Endothelial cell of umbilical vein (primary cell): ENCODE measurements at regions not wholly inside any gene's neighbourhood (a gene's known extent, or its start where the extent isn't known, plus 50 kb on each side); places are given as distances from the start of the nearest gene placed in this dataset.

Source experiments
- BruUV-seq: library from RNA; stranded (reverse); fragments of 400-500 nt; replicated peaks from 2 replicates; lab custom pipeline; 2021; lab: Mats Ljungman, UMichigan
- CTCF ChIA-PET: fragments of 300-600, 350-600 bp; sonication (Branson Sonifier 250); formaldehyde crosslinking; loops from one replicate; lab custom pipeline; 2021; ENCODE audit warnings: antibody characterized with exemption, inconsistent platforms; lab: Charles Lee
- POLR2A ChIA-PET: fragments of 300-600, 350-600 bp; sonication (Branson Sonifier 250); formaldehyde crosslinking; loops from one replicate; lab custom pipeline; 2021; ENCODE audit warnings: antibody characterized with exemption, inconsistent platforms; lab: Charles Lee
- DNase-seq: peaks from one replicate; pipeline ENCODE4 v3.0.0-alpha.2; 2011; ENCODE audit warnings: low read depth, low spot score
- FAIRE-seq: peaks from 2 replicates; lab custom pipeline; 2011; peaks lifted over from hg19 to GRCh38; lab: Jason Lieb, UNC
- H2AFZ ChIP-seq: 2 replicates; pipeline ENCODE4 v1.6.0; 2012; ENCODE audit warnings: low read depth, low read length, control low read depth, inconsistent platforms
- H3K27ac ChIP-seq: 2 replicates; pipeline ENCODE4 v1.5.1; 2011; ENCODE audit warnings: low read depth, mild to moderate bottlenecking, control low read depth, low read length, moderate library complexity; ENCODE audit not compliant: insufficient read depth
- H3K27me3 ChIP-seq, 2 experiments: 2 replicates each; pipeline versions ENCODE4 v1.6.0 to v1.6.1; 2011; ENCODE audit warnings: low read length in 2 of 2, mixed read lengths in 1 of 2; ENCODE audit not compliant: control insufficient read depth in 2 of 2, insufficient read depth in 2 of 2
- H3K36me3 ChIP-seq, 2 experiments: 2 replicates in 1 of 2; 3 replicates in 1 of 2; pipeline ENCODE4 v1.5.1; 2011; ENCODE audit warnings: low read length in 2 of 2, mild to moderate bottlenecking in 1 of 2, moderate library complexity in 1 of 2; ENCODE audit not compliant: control insufficient read depth in 2 of 2, insufficient read depth in 2 of 2; ENCODE audit errors: extremely low read depth in 1 of 2
- H3K4me1 ChIP-seq: 3 replicates; pipeline ENCODE4 v1.5.1; 2011; ENCODE audit warnings: mild to moderate bottlenecking, low read length; ENCODE audit not compliant: control insufficient read depth, insufficient read depth; ENCODE audit errors: extremely low read depth
- H3K4me2 ChIP-seq: 2 replicates; pipeline ENCODE4 v1.6.1; 2011; ENCODE audit warnings: low read length, control low read depth, mixed read lengths; ENCODE audit not compliant: insufficient read depth
- H3K4me3 ChIP-seq, 3 experiments: fragments of 200-600 bp in 1 of 3; sonication (generic), shearing (Covaris generic) in 1 of 3; replicated peaks in 1 of 3; 2 replicates each; pipeline ENCODE4 v1.5.1; 2011 to 2016; ENCODE audit warnings: control low read depth in 3 of 3, low read length in 3 of 3, mild to moderate bottlenecking in 2 of 3, inconsistent platforms in 1 of 3, low read depth in 1 of 3, moderate library complexity in 1 of 3; ENCODE audit not compliant: insufficient read depth in 1 of 3
- H3K79me2 ChIP-seq: 2 replicates; pipeline ENCODE4 v1.6.0; 2012; ENCODE audit warnings: low read length, inconsistent platforms; ENCODE audit not compliant: control insufficient read depth, insufficient read depth
- H3K9ac ChIP-seq: replicated peaks from 2 replicates; pipeline ENCODE3; 2011; ENCODE audit warnings: low read length, control low read depth; ENCODE audit not compliant: insufficient read depth; ENCODE audit errors: extremely low read depth
- H3K9me1 ChIP-seq: replicated peaks from 3 replicates; pipeline ENCODE4 v1.6.0; 2011; ENCODE audit warnings: mild to moderate bottlenecking, low read length; ENCODE audit not compliant: control insufficient read depth, insufficient read depth; ENCODE audit errors: extremely low read depth
- H3K9me3 ChIP-seq: replicated peaks from 2 replicates; pipeline ENCODE4 v1.5.1; 2012; ENCODE audit warnings: low read length, inconsistent platforms; ENCODE audit not compliant: control insufficient read depth, insufficient read depth
- H4K20me1 ChIP-seq: replicated peaks from 2 replicates; pipeline ENCODE3; 2011; ENCODE audit warnings: mild to moderate bottlenecking, low read length; ENCODE audit not compliant: control insufficient read depth, insufficient read depth; ENCODE audit errors: extremely low read depth
- EZH2 ChIP-seq: IDR thresholded peaks from 2 replicates; pipeline ENCODE4 v1.6.1; 2012; ENCODE audit warnings: borderline replicate concordance, low read depth, mild to moderate bottlenecking, moderate library complexity, low read length, inconsistent platforms; ENCODE audit not compliant: severe bottlenecking
- FOS ChIP-seq: IDR thresholded peaks from 2 replicates; pipeline ENCODE4 v1.6.1; 2011; ENCODE audit warnings: mild to moderate bottlenecking, low read length, moderate library complexity, borderline replicate concordance; ENCODE audit not compliant: insufficient read depth
- GATA2 ChIP-seq: IDR thresholded peaks from 2 replicates; pipeline ENCODE4 v1.7.0; 2011; ENCODE audit warnings: low read depth, mild to moderate bottlenecking, moderate library complexity, mixed read lengths, low read length; ENCODE audit not compliant: insufficient read length, insufficient read depth
- JUN ChIP-seq: IDR thresholded peaks from 2 replicates; pipeline ENCODE4 v1.6.1; 2011; ENCODE audit warnings: borderline replicate concordance, low read depth; ENCODE audit not compliant: insufficient read length, insufficient read depth
- MYC ChIP-seq: IDR thresholded peaks from one replicate; pipeline ENCODE4 v1.6.1; 2011; ENCODE audit warnings: mild to moderate bottlenecking, low read depth, low read length
- POLR2A ChIP-seq: IDR thresholded peaks from 2 replicates; pipeline ENCODE4 v1.6.1; 2012; ENCODE audit warnings: low read depth, mild to moderate bottlenecking, control low read depth, low read length
- POLR2AphosphoS5 ChIP-seq: IDR thresholded peaks from 2 replicates; pipeline ENCODE4 v1.6.1; 2012; ENCODE audit warnings: low read depth, mild to moderate bottlenecking, control low read depth, low read length, moderate library complexity; ENCODE audit not compliant: insufficient read depth
- dilution Hi-C: fragments of 300-500 bp; cut with MboI; formaldehyde crosslinking; loops from one replicate; pipeline ENCODE4 v1.15.0; 2019; ENCODE audit warnings: low sequenced_read_pairs; ENCODE audit not compliant: extremely low pct_ligation_motif_present
- intact Hi-C: fragments of 100-400 bp; cut with micrococcal nuclease; formaldehyde crosslinking; loops from one replicate; pipeline ENCODE4 v1.10.0; 2022
- TF ChIP-seq, protein P1 (sequence below), 2 donors: IDR thresholded peaks; 1 replicate in 1 of 2; 2 replicates in 1 of 2; pipeline ENCODE4 v1.5.1; 2011; ENCODE audit warnings: low read length in 2 of 2, mild to moderate bottlenecking in 2 of 2, moderate library complexity in 2 of 2, control low read depth in 1 of 2, inconsistent platforms in 1 of 2, low read depth in 1 of 2; ENCODE audit not compliant: insufficient read depth in 1 of 2; ENCODE audit errors: extremely low read depth in 1 of 2
- TF ChIP-seq, protein P2 (sequence below): IDR thresholded peaks from 2 replicates; pipeline ENCODE4 v1.6.1; 2011; ENCODE audit not compliant: insufficient read depth, insufficient read length

DNA sequence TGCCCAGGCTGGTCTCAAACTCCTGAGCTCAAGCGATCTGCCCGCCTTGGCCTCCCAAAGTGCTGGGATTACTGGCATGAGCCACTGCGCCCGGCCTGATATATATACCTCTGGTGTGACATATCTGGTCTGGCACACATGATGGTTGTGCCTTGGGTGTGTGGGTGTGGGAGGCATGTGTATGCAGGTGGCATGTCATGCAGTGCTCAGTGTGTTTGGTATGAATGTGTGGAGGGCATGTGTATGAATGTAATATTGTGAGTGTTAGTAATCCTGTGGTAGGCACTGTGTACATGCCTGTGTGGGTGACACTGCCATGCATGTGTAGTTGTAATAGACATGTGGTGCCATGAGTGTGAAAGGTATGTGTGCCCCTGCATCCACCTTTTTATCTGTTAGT lies 179.3 kb upstream of the GOT2 start:
- no peak overlapping the region for H3K4me3 ChIP-seq
- dilution Hi-C loops (no loop called here), intact Hi-C loops (no loop called here)
- H3K4me2 ChIP-seq, result no peak overlapping the region
- FAIRE-seq, result no peak
- no TSS peak for BruUV-seq
- H3K27ac ChIP-seq, result no peak overlapping the region
- no peaks in the 10 kb centered on the region for H3K27me3 ChIP-seq
- H3K9me1 ChIP-seq, result no peaks in the 10 kb centered on the region
- H4K20me1 ChIP-seq, result no peaks in the 10 kb centered on the region
- ChIA-PET CTCF (no interaction called here), POLR2A (no interaction called here)
- H3K9me3 ChIP-seq, result no peaks in the 10 kb centered on the region
- H3K79me2 ChIP-seq, result no peaks in the 10 kb centered on the region
- no peak overlapping the region for H3K9ac ChIP-seq
- DNase-seq, result no peak
- no peaks in the 10 kb centered on the region for H3K36me3 ChIP-seq
- no peaks in the 10 kb centered on the region for H3K4me1 ChIP-seq
- TF ChIP-seq, protein P1, sequence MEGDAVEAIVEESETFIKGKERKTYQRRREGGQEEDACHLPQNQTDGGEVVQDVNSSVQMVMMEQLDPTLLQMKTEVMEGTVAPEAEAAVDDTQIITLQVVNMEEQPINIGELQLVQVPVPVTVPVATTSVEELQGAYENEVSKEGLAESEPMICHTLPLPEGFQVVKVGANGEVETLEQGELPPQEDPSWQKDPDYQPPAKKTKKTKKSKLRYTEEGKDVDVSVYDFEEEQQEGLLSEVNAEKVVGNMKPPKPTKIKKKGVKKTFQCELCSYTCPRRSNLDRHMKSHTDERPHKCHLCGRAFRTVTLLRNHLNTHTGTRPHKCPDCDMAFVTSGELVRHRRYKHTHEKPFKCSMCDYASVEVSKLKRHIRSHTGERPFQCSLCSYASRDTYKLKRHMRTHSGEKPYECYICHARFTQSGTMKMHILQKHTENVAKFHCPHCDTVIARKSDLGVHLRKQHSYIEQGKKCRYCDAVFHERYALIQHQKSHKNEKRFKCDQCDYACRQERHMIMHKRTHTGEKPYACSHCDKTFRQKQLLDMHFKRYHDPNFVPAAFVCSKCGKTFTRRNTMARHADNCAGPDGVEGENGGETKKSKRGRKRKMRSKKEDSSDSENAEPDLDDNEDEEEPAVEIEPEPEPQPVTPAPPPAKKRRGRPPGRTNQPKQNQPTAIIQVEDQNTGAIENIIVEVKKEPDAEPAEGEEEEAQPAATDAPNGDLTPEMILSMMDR (IDR thresholded peaks at IDR 0.05; ENCODE audit: extremely low read depth in 1 of 2, insufficient read depth in 1 of 2, low read depth in 1 of 2, low read length in 2 of 2), result no peak
- TF ChIP-seq FOS, result no peak
- TF ChIP-seq GATA2, result no peak
- TF ChIP-seq, protein P2, sequence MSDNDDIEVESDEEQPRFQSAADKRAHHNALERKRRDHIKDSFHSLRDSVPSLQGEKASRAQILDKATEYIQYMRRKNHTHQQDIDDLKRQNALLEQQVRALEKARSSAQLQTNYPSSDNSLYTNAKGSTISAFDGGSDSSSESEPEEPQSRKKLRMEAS, result no peak
- TF ChIP-seq POLR2AphosphoS5, result no peak
- no peak overlapping the region for H2AFZ ChIP-seq

DNA sequence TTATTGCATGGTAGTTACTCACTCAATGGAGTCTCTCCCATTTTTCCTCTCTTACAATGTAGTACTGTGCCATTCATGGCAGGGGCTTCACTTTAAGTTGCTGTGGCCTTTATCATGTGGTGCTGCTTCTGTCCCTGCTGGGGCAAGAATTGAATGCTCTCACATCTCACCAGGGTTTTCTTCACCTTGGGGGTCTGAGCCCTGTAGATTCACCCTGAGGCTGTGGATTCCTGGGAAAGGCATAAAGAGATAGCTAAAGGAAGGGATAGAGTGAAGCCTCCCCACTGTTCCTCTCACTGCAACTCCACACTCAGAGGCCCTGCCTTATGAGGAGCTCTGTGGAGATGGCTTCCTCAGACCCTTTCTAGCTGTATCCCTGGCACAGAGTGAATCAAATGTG lies 178.5 kb upstream of the GOT2 start:
- DNase-seq, result no peak
- H3K4me3 ChIP-seq, result no peak overlapping the region
- TF ChIP-seq MYC (no peak), JUN (no peak), GATA2 (no peak), FOS (no peak), EZH2 (no peak), POLR2A (no peak), POLR2AphosphoS5 (no peak)
- TF ChIP-seq, protein P2, result no peak
- TF ChIP-seq, protein P1 (IDR thresholded peaks at IDR 0.05; ENCODE audit: extremely low read depth in 1 of 2, insufficient read depth in 1 of 2, low read depth in 1 of 2, low read length in 2 of 2), result no peak
- dilution Hi-C loops (no loop called here), intact Hi-C loops (no loop called here)
- POLR2A ChIA-PET, result no interaction called here
- no peak overlapping the region for H3K4me2 ChIP-seq
- H4K20me1 ChIP-seq, result no peaks in the 10 kb centered on the region
- H3K4me1 ChIP-seq, result no peaks in the 10 kb centered on the region
- H3K79me2 ChIP-seq, result no peaks in the 10 kb centered on the region
- CTCF ChIA-PET, result no interaction called here
- no peaks in the 10 kb centered on the region for H3K9me1 ChIP-seq
- FAIRE-seq, result no peak
- no peaks in the 10 kb centered on the region for H3K9me3 ChIP-seq
- no peak overlapping the region for H2AFZ ChIP-seq
- no peak overlapping the region for H3K27ac ChIP-seq
- no peaks in the 10 kb centered on the region for H3K27me3 ChIP-seq
- H3K9ac ChIP-seq, result no peak overlapping the region
- H3K36me3 ChIP-seq, result no peaks in the 10 kb centered on the region
- BruUV-seq, result no TSS peak
